D341Med (cell line): ENCODE measurements at regions not wholly inside any gene's neighbourhood (a gene's known extent, or its start where the extent isn't known, plus 50 kb on each side); places are given as distances from the start of the nearest gene placed in this dataset.
"Not testable (repeated sequence)": the region's sequence is repeated elsewhere in the genome, so short reads cannot be mapped to it uniquely, and the experiment has no call there.

ENCODE experiments used
- DNase-seq: peaks from one replicate; pipeline ENCODE4 v3.0.0; 2012; ENCODE audit warnings: low spot score

DNA sequence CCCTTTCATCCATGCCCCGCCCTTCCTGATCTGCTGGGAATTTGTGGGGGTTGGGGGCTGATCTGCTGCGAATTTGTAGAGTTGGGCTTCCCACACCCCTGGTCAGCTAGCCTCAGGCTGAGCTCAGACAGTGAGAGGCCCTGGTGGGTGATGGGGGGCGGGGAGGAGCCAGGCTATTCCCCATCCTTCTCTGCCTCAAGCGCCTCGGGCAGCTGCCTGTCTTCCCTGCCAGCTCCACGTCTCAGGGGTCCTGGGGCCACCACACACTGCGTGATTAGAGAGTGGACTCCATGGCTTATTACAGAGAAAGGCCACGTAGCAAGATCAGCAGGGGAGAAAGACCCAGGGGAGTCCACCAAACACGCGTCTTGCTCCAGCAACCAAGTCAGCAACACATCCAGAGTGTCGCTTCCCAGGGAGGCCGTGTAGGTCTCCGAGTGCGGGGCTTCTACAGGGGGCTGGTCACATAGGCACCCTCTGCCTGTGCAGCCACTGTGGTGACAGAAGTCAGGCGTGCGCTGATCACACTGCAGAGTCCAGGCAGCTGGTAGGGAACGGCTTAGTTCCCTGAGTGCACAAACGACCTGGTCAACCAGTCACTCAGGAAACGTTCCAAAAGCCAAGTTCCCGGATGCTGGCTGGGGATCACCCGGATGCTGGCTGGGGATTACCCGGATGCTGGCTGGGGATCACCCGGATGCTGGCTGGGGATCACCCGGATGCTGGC is 254.4 kb upstream of the SFSWAP start:
- no peak for DNase-seq

DNA sequence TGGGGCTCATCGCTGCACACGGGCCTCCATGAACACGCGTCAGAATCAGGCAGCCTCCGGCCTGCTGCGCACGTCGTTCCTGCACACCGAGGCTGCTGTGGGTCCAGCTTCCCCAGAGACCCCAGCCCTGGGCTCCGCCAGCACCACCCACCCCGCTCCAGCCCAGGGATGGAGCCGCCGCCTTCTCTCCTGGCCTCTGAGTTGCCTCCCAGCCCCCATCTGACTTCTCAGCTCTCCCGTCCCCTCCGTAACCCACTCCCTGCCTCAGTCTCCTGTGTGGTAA is 253.9 kb upstream of the SFSWAP start:
- no peak for DNase-seq

DNA sequence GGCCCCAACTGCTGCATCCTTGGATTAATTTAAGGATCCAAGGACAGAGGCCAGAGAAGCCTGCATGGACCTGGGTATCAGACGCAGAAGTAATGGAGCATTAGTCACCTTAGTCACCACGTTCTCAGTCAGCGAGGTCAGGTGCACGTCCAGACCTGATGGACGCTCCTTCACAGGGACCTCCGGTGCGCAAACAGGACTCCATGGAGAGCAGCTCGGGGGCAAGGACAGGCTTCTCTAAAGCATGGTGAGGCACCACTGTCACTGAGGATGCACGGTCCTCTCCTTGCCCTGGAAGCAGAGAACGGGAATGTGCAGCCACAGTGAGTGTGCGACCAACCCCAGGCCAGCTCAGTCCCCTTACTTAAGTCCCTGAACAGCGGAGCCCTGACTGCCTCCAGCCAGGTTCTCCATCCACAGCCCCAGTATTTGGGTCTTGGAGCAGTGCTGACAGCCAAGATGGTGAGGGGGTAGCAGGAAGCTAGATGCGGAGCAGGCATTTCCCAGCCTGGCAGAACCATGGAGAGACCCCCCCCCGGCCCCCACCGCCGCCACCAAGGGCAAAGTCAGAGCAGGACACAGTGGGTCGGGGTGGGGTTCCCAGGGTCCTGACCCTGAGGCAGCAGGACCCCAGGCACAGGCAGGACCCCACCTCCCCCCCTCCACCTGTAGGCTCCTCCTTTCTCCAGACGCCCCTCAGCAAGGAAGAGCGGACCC is 253.4 kb upstream of the SFSWAP start:
- no peak for DNase-seq

DNA sequence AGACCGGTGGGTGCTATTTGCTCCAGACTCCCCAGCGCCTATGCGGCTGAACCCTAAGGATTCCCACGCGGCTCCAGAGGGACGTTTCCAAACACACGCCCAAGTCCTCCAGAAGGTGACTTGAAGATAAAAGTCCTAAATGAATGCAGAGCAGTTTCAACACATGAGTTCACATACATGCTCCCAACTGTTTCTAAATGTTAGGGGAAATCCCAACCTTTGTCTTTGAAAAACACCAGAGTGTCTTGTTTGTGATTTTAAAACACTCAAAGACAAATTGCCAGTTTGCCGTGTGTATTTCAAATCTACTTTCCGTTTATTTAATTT is 252.9 kb upstream of the SFSWAP start:
- DNase-seq, result no peak

DNA sequence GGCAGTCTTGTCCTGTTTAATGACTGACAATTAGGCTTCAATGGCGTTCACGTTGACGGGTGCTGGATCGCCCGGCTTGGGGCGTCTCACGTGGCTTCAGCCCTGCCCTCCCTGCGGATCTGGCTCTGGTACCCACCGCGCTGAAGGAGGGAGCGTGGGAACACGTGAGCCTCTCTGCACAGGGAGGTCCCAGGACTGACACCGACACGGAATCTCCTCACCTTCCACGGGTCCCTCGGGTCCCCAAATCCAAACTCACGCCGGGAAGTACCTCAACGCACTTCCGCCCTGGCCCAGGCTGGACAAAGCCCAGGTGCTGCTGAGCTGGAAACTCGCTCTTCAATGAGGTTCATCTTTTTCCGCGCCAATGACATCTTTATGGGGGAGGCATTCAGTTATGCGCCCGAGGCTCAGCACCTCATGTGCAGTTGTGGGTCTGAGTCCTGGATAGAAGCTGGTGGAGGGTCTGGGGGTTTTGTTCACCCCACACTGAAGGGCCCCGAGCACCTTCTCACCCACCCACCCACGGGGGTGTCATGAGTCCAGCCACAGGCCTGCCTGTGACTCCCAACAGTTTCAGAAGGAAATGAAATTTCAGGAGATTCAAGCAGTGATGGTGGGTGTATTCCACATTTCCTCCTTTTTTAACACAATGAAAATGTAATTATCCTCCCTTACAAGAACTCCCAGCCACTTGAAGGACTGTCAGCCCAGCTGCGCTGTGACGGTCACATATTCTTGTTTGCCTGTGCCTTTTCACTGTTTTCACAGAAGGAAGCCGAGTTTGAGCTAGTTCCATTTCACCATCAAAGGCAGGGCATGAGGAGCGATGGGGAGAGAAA is 251.7 kb upstream of the SFSWAP start:
- DNase-seq, result no peak

DNA sequence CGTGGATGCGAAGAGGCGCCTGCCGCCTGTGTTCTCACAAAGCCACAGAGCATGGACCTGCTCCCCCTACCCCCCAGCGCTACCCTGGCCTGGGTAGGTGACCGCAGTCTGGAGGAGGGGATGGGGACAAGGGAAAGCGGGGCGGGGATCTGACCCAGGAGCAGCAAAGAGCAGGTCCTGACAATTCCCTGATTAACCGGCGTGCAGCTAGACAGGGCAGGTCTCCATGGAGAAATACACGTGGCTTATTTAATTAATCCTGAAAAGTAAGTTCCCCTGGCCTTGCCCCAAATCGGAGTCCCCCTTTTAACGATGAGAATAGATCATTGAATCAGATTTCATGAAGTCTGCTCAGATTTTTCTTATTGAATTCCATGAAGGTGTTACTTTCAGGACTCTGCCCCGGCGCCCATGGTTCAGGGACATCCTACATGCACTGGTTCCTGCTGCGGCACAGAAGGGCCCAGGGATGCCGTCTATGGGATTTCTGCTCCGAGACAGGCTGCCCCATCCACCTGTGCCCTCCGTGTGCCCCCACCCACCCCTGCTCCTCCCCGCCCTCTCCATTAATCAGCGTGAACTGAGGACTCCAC is 251.0 kb upstream of the SFSWAP start:
- DNase-seq, result no peak

DNA sequence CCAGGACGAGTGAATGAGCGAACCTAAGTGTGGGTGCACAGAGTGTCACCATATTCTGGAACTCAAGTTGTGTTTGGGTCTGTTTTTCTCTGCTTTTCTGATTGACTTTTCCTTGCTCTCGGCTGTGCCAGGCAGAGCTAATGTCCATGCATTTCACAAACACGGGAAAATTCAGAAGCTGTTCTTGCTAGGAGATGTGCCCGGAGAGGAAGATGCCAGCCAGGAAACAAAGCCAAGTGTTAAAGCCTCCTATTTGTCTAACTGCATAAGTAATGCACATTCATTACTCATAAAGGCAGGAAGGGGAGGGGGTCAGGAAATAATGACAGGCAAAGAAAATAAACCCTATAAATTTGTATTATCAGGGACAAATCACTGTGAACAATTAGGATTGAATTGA is 250.4 kb upstream of the SFSWAP start:
- DNase-seq, result no peak

DNA sequence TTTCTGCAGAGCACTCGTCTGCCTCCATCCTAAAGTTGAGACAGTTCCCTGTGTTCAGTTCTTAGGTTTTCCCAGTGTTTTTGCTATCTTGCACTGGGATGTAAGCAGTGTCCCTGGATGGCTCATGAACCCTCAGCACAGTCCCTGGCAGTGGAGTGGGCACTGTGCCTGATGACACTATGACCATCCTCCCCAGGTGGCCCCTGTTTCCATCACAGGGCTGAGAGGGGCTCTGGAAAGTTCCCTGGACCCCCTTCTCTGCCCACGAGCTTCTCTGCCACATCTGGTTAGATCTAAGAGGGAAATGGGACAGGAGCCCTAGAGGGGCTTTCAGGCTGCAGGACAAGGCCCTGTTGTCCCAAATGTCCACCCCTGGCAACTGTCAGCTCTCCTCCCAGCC is 249.8 kb upstream of the SFSWAP start:
- DNase-seq, result no peak

DNA sequence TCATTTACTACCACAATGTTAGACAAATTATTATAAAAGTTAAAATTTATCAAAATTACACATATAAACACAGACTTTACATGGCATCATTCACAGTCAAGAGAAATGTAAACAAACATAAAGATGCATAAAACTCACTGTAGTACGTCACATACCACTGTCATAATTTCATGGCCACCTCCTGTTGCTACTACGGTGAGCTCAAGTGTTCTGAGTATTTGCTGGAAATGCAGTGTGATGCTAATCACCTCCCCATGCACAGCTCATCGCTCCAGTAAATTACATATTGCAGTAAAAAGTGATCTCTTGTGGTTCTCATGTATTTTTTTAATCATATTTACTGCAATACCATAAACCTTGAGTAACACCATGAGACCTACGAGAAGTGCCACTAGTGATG is 247.7 kb upstream of the SFSWAP start:
- DNase-seq, result no peak

DNA sequence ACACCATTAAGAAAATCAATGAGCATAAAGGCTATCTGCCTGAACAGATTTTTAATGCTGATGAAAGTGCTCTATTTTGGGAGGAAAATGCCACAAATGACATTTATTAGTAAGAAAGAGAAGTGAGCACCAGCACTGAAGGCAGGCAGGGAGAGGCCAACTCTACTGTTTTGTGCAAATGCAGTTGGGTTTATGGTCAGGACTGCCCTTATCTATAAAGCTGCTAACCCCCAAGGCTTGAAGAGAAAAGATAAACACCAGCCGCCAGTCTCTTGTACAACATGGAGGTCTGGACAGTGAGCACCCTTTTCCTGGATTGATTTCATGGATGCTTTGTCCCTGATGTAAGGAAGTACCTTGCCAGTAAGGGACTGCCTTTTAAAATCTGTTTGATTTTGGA is 246.8 kb upstream of the SFSWAP start:
- no peak for DNase-seq

DNA sequence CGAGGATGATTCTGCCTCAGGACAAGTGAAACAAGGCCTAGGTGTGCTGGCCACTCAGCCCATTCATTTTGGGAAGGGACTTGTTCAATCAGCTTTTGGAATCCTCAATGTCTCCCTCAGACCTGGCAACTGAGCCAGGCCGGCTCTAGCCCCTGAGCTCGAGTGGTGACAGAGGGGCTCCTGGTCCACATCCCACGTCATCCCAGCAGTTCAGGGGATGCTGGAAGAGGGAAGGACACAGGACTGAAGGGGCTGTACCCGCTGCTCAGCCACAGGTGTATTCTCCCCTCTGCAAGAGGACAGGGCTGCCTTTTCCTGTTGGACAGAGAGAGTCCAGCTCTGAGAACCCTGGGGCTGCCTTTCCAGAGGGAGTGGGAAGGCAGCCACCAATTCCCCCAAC is 244.6 kb upstream of the SFSWAP start:
- DNase-seq, result no peak

DNA sequence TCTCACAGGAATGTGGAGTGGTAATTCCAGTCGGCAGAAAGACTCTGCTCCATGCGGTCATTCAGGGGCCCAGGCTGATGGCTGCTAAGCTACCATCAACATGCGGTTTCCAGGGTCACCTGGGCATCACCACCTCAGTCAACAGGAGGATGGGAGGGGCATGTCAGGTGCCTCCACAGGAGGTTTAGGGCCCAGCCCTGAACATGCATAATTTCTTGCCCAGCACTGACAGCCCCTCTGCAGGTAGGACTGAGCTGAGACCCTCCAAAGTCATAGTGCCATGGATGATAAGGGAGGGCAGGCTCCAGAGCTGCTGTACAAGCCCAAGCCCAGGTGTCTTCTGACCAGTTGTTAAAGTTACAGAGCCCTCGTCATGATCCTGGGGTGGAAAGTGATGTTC is 244.0 kb upstream of the SFSWAP start:
- DNase-seq, result no peak

DNA sequence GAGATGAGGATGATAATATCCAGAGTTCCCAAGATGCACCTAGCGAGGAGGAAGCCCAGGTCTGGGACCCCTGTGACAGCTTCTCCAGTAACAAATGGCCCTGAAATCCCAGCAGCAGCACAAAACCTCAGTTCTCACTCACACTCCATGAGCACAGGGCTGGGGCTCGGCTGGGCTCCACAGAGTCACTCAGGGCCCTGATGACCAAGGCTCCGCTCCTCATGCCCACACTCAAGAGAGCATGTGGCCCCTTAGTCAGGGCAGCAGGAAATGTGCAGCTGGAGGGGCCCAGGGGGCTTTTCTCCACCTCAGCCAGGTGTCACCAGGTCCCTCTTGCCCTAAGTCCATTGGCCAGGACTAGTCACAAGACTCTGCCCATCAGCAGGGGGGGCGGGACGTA is 242.7 kb upstream of the SFSWAP start:
- no peak for DNase-seq

DNA sequence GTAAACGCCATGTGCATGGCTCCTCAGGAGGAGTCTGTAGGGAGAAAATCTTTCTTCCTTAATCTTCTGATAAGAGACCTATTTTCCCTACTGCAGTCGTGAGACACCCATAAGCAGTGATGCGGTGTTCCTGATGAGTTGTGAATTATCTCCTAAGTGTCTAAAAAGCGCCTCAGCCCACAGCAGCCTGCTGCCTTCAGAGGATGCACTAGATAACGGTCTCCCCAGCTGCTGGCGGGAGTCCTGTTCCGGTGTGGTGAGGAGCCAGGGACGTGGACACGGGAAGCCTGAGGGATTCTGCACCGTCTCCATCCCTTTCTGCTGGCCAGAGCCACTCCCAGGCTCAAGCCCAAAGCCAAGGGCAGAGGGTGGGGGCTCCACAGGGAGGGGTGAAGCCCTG is 240.9 kb upstream of the SFSWAP start:
- not testable (repeated sequence) for DNase-seq

DNA sequence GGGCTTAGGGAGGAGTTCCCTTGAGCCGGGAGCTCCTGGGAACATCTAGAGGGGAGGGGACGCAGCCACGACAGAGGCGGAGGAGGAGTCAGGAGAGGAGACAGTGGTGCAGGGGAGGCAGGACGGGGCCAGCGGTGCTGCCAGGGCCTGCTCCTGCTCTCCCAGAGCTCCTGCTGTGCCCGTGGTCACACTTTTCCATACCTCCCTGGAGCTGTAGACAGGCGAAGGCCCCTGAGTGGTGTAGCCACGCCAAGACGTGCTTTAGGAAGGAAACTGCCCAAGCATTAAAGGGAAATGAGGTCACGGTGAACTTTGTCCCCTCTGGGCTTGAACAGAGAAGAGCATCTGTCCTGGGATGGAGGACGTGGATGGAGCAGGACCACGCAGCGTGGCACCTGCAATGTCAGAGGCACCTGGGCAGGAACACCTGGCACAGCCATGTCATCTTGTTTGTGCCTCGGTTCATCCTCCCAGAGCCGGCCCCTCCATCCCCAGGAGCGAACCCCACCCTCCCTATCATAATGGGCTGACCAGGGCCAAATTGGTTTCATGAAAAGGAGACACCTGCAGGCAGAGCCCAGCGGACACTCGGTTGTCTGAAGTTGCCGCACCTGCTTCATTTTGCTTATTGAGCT is 239.5 kb upstream of the SFSWAP start:
- no peak for DNase-seq

DNA sequence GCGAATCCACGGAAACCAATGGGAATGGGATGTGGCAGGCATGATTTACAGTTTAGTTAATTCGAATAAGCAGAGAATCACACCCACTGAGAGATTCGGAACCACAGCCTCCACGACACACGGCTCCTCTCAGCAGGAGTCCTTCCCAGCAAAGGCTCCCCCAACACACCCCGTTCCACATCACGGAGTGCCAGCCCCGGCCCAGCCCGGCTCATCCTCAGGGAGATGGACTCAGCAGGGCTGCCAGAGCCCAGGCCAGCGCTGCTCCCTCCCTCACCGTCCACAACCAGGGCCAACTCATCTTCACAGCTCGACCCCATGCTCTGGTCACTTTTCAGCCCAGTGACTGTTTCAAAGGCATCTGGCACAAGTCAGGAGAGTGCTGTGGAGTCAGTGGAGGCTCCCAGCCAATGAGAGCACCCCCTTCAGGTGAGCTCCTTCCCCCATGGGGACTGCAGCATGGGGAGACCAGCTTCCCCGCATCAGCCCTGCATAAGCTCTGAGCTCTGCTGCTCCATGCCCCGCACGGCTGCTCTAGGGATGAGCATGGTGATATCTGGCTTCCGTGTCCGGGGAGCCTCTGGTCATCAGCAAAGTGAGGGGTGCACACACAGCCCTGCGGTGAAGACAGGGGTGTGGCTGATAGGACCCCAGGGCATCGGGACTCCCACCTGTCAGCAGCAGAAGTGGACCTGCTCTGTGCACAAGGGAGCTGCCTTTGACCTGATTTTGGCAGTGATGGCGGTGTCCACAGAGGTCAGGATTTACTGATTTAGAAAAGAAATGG is 238.8 kb upstream of the SFSWAP start:
- DNase-seq, result no peak

DNA sequence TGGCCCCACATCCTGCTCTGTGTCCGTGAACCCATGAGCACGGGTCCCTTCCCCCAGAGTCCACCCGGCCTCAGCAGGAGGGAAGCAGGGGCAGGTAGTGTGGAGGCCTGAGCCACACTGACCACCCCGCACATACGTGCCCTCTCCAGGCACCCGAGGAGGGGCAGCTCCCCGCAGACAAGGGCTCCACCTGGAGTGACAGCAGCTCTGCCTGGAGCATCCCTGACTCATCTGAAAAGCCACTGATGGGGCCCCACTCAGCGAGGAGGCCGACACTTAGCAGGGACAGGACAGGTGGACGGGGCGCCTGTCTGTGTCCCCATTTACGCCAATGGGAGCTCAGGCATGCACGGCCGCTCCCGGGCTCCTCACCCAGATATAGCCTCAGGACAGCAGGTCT is 237.6 kb upstream of the SFSWAP start:
- no peak for DNase-seq

DNA sequence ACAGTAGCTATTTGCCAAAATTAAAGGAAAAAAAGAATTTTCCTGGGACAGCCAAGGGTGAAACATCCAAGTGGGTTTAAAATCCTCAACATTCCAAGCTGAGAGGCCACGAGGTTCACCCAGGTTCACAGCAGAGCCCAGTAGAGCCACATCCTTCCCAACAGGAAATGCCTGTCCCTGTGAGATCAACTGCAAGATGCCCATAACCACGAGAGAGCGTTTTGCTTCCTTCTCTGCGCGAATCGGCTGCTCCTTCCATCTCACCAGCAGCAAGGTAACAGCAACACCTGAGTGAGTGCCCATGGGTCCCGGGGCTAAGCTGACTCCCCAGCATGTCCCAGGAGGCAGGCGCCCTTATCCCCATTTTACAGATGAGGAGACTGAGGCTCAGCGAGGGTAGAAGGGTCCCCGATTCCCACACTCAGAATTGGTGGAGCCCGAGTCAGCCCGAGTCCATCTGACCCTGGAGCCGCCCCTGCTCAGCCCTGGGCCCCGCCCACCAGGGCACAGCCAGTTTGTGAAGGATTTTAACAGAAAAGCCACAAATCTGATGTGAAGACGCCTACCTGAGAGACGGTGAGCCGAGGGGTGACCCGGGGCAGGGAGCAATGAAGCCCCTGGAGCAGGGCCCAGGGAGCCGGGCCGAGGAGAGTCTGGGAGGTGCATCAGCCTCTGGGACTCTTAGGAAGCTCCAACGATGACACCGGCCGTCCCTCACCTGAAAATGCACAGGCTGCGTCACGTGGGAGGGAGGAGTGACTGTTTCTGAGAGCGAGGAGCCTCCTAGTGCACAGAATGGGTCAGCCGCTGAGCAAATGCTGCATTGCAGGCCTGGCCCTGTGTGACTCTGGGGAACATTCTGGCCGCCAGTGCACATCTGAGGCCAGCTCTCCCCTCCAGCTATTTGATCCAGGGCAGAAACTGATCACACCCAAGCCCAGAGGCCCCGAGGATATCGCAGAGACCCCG is 236.9 kb upstream of the SFSWAP start:
- DNase-seq, result no peak

DNA sequence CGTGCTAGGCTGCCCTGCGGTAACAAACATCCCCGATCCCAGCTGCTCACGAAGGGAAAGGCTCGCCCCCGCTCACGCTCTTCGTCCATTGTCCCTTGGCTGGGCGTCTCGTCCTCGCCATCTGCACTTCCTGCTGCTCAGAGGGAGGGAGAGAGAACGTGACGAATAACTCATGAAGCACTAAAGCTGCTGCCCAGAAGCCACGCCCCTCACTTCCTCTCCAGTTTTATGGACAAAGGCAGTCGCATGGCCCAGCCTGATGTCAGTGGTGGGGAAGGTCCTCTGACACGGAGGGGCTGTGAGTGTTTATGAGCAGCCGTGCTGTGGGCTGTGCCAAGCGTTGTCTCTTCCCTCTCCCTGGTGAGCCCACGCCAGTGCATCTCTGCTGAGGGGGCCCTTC is 235.9 kb upstream of the SFSWAP start:
- not testable (repeated sequence) for DNase-seq

DNA sequence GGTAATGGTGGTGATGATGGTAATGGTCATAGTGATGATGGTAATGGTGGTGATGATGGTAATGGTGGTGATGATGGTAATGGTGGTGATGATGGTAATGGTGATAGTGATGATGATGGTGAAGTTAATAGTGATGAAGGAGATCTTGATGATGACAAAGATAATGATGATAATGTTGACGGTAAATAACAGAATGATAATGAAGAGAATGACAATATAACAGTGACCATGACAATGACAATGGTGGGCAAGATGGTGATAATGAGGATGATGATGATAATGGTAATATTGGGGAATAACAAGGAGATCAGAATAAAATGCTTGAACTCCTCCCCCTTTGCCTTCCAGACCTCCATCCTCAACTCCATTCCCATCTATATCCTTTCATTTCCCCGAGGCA is 233.3 kb upstream of the SFSWAP start:
- no peak for DNase-seq

DNA sequence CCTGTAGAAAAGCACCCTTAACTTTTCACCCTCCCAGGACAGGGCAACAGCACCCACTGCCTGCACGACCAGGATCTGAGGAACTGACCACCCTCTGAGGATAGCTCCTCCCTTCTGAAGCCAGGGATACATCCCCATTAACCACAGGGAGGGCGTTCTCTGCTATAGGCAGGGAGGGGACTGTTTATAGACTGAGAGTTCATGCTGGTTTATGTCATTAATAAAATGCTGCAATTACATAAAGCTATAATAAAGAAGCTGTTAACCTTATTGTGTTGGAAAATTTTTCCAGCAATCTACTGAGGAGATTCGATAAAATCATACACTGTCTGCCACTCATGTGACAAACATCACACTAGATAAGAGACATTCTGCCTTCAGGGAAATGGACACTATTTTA is 232.4 kb upstream of the SFSWAP start:
- no peak for DNase-seq
